Fibroblast of villous mesenchyme (primary cell): ENCODE measurements at regions not wholly inside any gene's neighbourhood (a gene's known extent, or its start where the extent isn't known, plus 50 kb on each side); places are given as distances from the start of the nearest gene placed in this dataset.
"Not testable (repeated sequence)": the region's sequence is repeated elsewhere in the genome, so short reads cannot be mapped to it uniquely, and the experiment has no call there.

Experiments
- DNase-seq: peaks from one replicate; pipeline ENCODE4 v3.0.0-alpha.2; 2010; ENCODE audit warnings: low read depth
- H3K4me3 ChIP-seq: 2 replicates; pipeline ENCODE4 v1.5.1; 2011; ENCODE audit warnings: low read depth, mild to moderate bottlenecking, low read length
- TF ChIP-seq, protein P1 (sequence below): IDR thresholded peaks from 2 replicates; pipeline ENCODE4 v1.5.1; 2012; ENCODE audit warnings: low read depth, mild to moderate bottlenecking, low read length; ENCODE audit not compliant: insufficient read depth

- no peak overlapping the region for H3K4me3 ChIP-seq
- no peak for DNase-seq
- TF ChIP-seq, protein P1, sequence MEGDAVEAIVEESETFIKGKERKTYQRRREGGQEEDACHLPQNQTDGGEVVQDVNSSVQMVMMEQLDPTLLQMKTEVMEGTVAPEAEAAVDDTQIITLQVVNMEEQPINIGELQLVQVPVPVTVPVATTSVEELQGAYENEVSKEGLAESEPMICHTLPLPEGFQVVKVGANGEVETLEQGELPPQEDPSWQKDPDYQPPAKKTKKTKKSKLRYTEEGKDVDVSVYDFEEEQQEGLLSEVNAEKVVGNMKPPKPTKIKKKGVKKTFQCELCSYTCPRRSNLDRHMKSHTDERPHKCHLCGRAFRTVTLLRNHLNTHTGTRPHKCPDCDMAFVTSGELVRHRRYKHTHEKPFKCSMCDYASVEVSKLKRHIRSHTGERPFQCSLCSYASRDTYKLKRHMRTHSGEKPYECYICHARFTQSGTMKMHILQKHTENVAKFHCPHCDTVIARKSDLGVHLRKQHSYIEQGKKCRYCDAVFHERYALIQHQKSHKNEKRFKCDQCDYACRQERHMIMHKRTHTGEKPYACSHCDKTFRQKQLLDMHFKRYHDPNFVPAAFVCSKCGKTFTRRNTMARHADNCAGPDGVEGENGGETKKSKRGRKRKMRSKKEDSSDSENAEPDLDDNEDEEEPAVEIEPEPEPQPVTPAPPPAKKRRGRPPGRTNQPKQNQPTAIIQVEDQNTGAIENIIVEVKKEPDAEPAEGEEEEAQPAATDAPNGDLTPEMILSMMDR = no peak
These were observed 106.6 kb downstream of the NPY start for GRCh38 chr7:24390376-24391157.

- TF ChIP-seq, protein P1 = no peak
- H3K4me3 ChIP-seq = no peak overlapping the region
- DNase-seq = no peak
These were observed 108.8 kb downstream of the NPY start for GRCh38 chr7:24392774-24393173.

DNA sequence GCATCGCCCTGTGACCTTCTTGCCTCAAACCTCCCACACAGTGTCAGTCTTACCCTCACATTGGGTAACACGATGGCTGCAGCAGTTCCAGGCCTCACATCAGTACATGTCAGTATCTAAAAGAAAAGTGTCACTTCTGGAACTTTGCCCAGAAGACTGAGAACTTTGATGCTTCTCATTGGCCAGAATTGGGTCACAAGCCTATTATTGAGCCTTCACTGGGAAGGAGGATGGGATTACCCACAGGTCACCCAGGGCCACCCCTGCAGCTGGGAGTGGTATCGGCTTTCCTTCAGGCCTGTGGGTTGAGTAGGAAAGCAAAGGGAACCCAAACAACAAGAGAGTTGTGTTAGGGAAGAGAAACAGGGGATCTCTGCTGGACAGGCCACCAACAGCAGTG is 111.5 kb downstream of the NPY start:
- DNase-seq = no peak
- TF ChIP-seq, protein P1 = no peak
- H3K4me3 ChIP-seq = no peak overlapping the region

GRCh38 chr7:24396387-24396786 is 112.4 kb downstream of the NPY start:
- not testable (repeated sequence) for H3K4me3 ChIP-seq, DNase-seq

- H3K4me3 ChIP-seq = peak overlapping the region; percentile 36
- peak; percentile 30 for DNase-seq
- TF ChIP-seq, protein P1 = peak; percentile 47
These were observed 117.9 kb downstream of the NPY start for GRCh38 chr7:24401628-24402593.

- no peak overlapping the region for H3K4me3 ChIP-seq
- no peak for DNase-seq
- TF ChIP-seq, protein P1 = no peak
These were observed 118.7 kb downstream of the NPY start for GRCh38 chr7:24402655-24403054.

- TF ChIP-seq, protein P1 = no peak
- H3K4me3 ChIP-seq = no peak overlapping the region
- no peak for DNase-seq
These were observed 119.6 kb downstream of the NPY start for GRCh38 chr7:24403557-24403956.
